ENCODE measurements at regions not wholly inside any gene's neighbourhood (a gene's known extent, or its start where the extent isn't known, plus 50 kb on each side); places are given as distances from the start of the nearest gene placed in this dataset.
"Not testable (repeated sequence)": the region's sequence is repeated elsewhere in the genome, so short reads cannot be mapped to it uniquely, and the experiment has no call there.

GRCh38 chr1:177645491-177646190 lies 324.2 kb downstream of the SEC16B start:
- DNase-seq (ENCODE audit: low read depth), result no peak

- DNase-seq (ENCODE audit: low read depth), result no peak
These were observed 329.2 kb downstream of the SEC16B start for GRCh38 chr1:177640687-177641086.

GRCh38 chr1:177634151-177634550 lies 335.7 kb downstream of the SEC16B start:
- not testable (repeated sequence) for DNase-seq (ENCODE audit: low read depth)

- no peak for DNase-seq (ENCODE audit: low read depth)
These were observed 336.8 kb downstream of the SEC16B start for GRCh38 chr1:177632923-177633615.

GRCh38 chr1:177631770-177632169 lies 338.1 kb downstream of the SEC16B start:
- no peak for DNase-seq (ENCODE audit: low read depth)

GRCh38 chr1:177629526-177629925 lies 340.3 kb downstream of the SEC16B start:
- DNase-seq (ENCODE audit: low read depth), result no peak

GRCh38 chr1:177627148-177627910 lies 342.5 kb downstream of the SEC16B start:
- DNase-seq (ENCODE audit: low read depth), result no peak

- DNase-seq (ENCODE audit: low read depth), result no peak
These were observed 349.1 kb downstream of the SEC16B start for GRCh38 chr1:177620636-177621190.

- no peak for DNase-seq (ENCODE audit: low read depth)
These were observed 354.6 kb downstream of the SEC16B start for GRCh38 chr1:177615251-177615650.

- DNase-seq (ENCODE audit: low read depth), result no peak
These were observed 358.5 kb downstream of the SEC16B start for GRCh38 chr1:177611402-177611801.

- DNase-seq (ENCODE audit: low read depth), result no peak
These were observed 359.9 kb downstream of the SEC16B start for GRCh38 chr1:177609953-177610352.

GRCh38 chr1:177600936-177601335 lies 368.9 kb downstream of the SEC16B start:
- no peak for DNase-seq (ENCODE audit: low read depth)

GRCh38 chr1:177600321-177600720 lies 369.5 kb downstream of the SEC16B start:
- DNase-seq (ENCODE audit: low read depth), result no peak

GRCh38 chr1:177597393-177597792 lies 372.5 kb downstream of the SEC16B start:
- no peak for DNase-seq (ENCODE audit: low read depth)

- DNase-seq (ENCODE audit: low read depth), result no peak
These were observed 373.4 kb downstream of the SEC16B start for GRCh38 chr1:177596485-177596884.

GRCh38 chr1:177593105-177593504 lies 376.8 kb downstream of the SEC16B start:
- no peak for DNase-seq (ENCODE audit: low read depth)

GRCh38 chr1:177592624-177593023 lies 377.2 kb downstream of the SEC16B start:
- DNase-seq (ENCODE audit: low read depth), result no peak

- no peak for DNase-seq (ENCODE audit: low read depth)
These were observed 378.7 kb downstream of the SEC16B start for GRCh38 chr1:177591155-177591554.

- no peak for DNase-seq (ENCODE audit: low read depth)
These were observed 380.7 kb downstream of the SEC16B start for GRCh38 chr1:177589166-177589565.

- peak; percentile 2 for DNase-seq (ENCODE audit: low read depth)
These were observed 383.4 kb downstream of the SEC16B start for GRCh38 chr1:177586429-177586828.

- no peak for DNase-seq (ENCODE audit: low read depth)
These were observed 384.3 kb downstream of the SEC16B start for GRCh38 chr1:177585302-177586220.

Measured in RPMI7951 (cell line).